HepG2 (cell line): ENCODE measurements at regions not wholly inside any gene's neighbourhood (a gene's known extent, or its start where the extent isn't known, plus 50 kb on each side); places are given as distances from the start of the nearest gene placed in this dataset.

Experiments
- ATAC-seq: fragments of 200-7000 bp; cut with Tn5 transposase; 3 replicates; pipeline ENCODE4 v1.9.1; 2020; ENCODE audit warnings: mild to moderate bottlenecking, moderate library complexity
- BruUV-seq: library from RNA; stranded (reverse); fragments of 400-500 nt; replicated peaks from 2 replicates; lab custom pipeline; 2021; lab: Mats Ljungman, UMichigan
- CTCF ChIA-PET: fragments of 300-600 bp; formaldehyde crosslinking; extraction: SDS; loops from one replicate; lab custom pipeline; 2021; ENCODE audit warnings: low total read pairs, inconsistent platforms, low intra/inter-chr PET ratio; lab: Yijun Ruan, JAX
- POLR2A ChIA-PET: fragments of 350-600 bp; sonication (Branson Sonifier 250); formaldehyde crosslinking; loops from one replicate; lab custom pipeline; 2020; ENCODE audit warnings: antibody characterized with exemption, inconsistent platforms; lab: Yijun Ruan, JAX
- DNase-seq: peaks from one replicate; pipeline ENCODE4 v3.0.0-alpha.2; 2015; ENCODE audit warnings: low spot score
- FAIRE-seq: peaks from 3 replicates; lab custom pipeline; 2011; peaks lifted over from hg19 to GRCh38; lab: Jason Lieb, UNC
- H2AFZ ChIP-seq: one replicate; pipeline ENCODE4 v1.6.1; 2011; ENCODE audit warnings: low read length, inconsistent platforms
- H3K27ac ChIP-seq: fragments of 300-600 bp; 3 replicates; pipeline ENCODE4 v1.8.0; 2011; ENCODE audit warnings: mixed run types, mild to moderate bottlenecking, mixed read lengths, low read length, inconsistent platforms; ENCODE audit not compliant: insufficient read depth; ENCODE audit errors: extremely low read length
- H3K27me3 ChIP-seq, 2 experiments: fragments of 200-600 bp in 1 of 2; 2 replicates in 1 of 2; 3 replicates in 1 of 2; pipeline versions ENCODE4 v1.6.0 to v1.8.0; 2011; ENCODE audit warnings: low read length in 2 of 2, mild to moderate bottlenecking in 2 of 2, moderate library complexity in 2 of 2, inconsistent platforms in 1 of 2; ENCODE audit not compliant: insufficient read depth in 2 of 2, control insufficient read depth in 1 of 2
- H3K36me3 ChIP-seq, 2 experiments: fragments of 200-600 bp in 1 of 2; replicated peaks in 1 of 2; 2 replicates in 1 of 2; 3 replicates in 1 of 2; pipeline versions ENCODE4 v1.5.1 to v1.8.0; 2011; ENCODE audit warnings: low read length in 2 of 2, inconsistent platforms in 1 of 2; ENCODE audit not compliant: insufficient read depth in 2 of 2, control insufficient read depth in 1 of 2
- H3K4me1 ChIP-seq: 2 replicates; pipeline ENCODE4 v1.5.1; 2012; ENCODE audit warnings: low read length, inconsistent platforms; ENCODE audit not compliant: insufficient read depth
- H3K4me2 ChIP-seq: 2 replicates; pipeline ENCODE4 v1.6.0; 2011; ENCODE audit warnings: low read depth, low read length, inconsistent platforms
- H3K4me3 ChIP-seq, 3 experiments: fragments of 200-600 bp in 1 of 3; sonication (generic), shearing (Covaris generic) in 1 of 3; replicated peaks in 1 of 3; 2 replicates each; pipeline ENCODE4 v1.5.1; 2011 to 2016; ENCODE audit warnings: low read length in 3 of 3, inconsistent platforms in 2 of 3, low read depth in 2 of 3, mild to moderate bottlenecking in 2 of 3, control low read depth in 1 of 3, mixed read lengths in 1 of 3; ENCODE audit not compliant: insufficient read depth in 1 of 3
- H3K79me2 ChIP-seq: one replicate; pipeline ENCODE4 v1.6.1; 2011; ENCODE audit warnings: low read length, inconsistent platforms; ENCODE audit not compliant: insufficient read depth
- H3K9ac ChIP-seq: 2 replicates; pipeline ENCODE4 v1.6.0; 2011; ENCODE audit warnings: mild to moderate bottlenecking, low read depth, low read length, inconsistent platforms; ENCODE audit not compliant: insufficient read depth
- H3K9me3 ChIP-seq: 2 replicates; pipeline ENCODE4 v1.5.1; 2012; ENCODE audit warnings: mild to moderate bottlenecking, low read length
- H4K20me1 ChIP-seq: 2 replicates; pipeline ENCODE4 v1.6.0; 2011; ENCODE audit warnings: inconsistent platforms, mild to moderate bottlenecking, low read length, moderate library complexity; ENCODE audit not compliant: insufficient read depth
- ATRX ChIP-seq: sonication (generic); formaldehyde crosslinking; IDR thresholded peaks from 2 replicates; pipeline ENCODE4 v1.4.0; 2020; ENCODE audit warnings: missing genetic modification reagents, borderline replicate concordance
- CHD2 ChIP-seq: IDR thresholded peaks from 2 replicates; pipeline ENCODE4 v1.6.1; 2011; ENCODE audit warnings: low read depth, low read length, improper control_type of control experiment
- HMG20B ChIP-seq: conservative IDR thresholded peaks from 2 replicates; pipeline ENCODE4 v1.6.1; 2016; ENCODE audit warnings: missing genetic modification reagents, missing compliant biosample characterization
- HNF4G ChIP-seq, 2 experiments: sonication (generic) in 1 of 2; formaldehyde crosslinking in 1 of 2; IDR thresholded peaks; 2 replicates each; pipeline versions ENCODE4 v1.4.0 to v1.6.1; 2011 to 2020; ENCODE audit warnings: borderline replicate concordance in 2 of 2, low read depth in 2 of 2, mild to moderate bottlenecking in 2 of 2, low read length in 1 of 2, missing genetic modification reagents in 1 of 2, moderate library complexity in 1 of 2
- SP2 ChIP-seq: sonication (generic); formaldehyde crosslinking; IDR thresholded peaks from 2 replicates; pipeline ENCODE4 v1.5.1; 2020; ENCODE audit warnings: mild to moderate bottlenecking, missing genetic modification reagents
- TMF1 ChIP-seq: sonication (generic); formaldehyde crosslinking; IDR thresholded peaks from 2 replicates; pipeline ENCODE4 v1.8.1; 2022; ENCODE audit warnings: low read depth, missing genetic modification reagents
- ZNF335 ChIP-seq: sonication (generic); formaldehyde crosslinking; IDR thresholded peaks from 2 replicates; pipeline ENCODE4 v1.4.0; 2020; ENCODE audit warnings: missing genetic modification reagents
- ZNF629 ChIP-seq: sonication (generic); formaldehyde crosslinking; conservative IDR thresholded peaks from 2 replicates; pipeline ENCODE4 v1.5.0; 2020; ENCODE audit warnings: missing genetic modification reagents
- ZZZ3 ChIP-seq: sonication (generic); formaldehyde crosslinking; IDR thresholded peaks from 2 replicates; pipeline ENCODE4 v1.4.0; 2020; ENCODE audit warnings: missing genetic modification reagents, mild to moderate bottlenecking, borderline replicate concordance
- WGBS: methylation state at CpG from one replicate; pipeline ENCODE4 v1.1.6; 2017; ENCODE audit warnings: low lambda C conversion rate; 5-methylcytosine and 5-hydroxymethylcytosine counted together
- in situ Hi-C: cut with HindIII; loops from 2 replicates; pipeline ENCODE4 v1.10.0; 2017; ENCODE audit warnings: low pct_unique_long_range_greater_than_20kb; ENCODE audit not compliant: extremely low pct_ligation_motif_present
- intact Hi-C: fragments of 100-400 bp; cut with micrococcal nuclease; formaldehyde crosslinking; loops from one replicate; pipeline ENCODE4 v1.10.0; 2022; ENCODE audit not compliant: unreplicated experiment
- TF ChIP-seq, protein P1 (sequence below): sonication (generic); formaldehyde crosslinking; IDR thresholded peaks from 2 replicates; pipeline ENCODE4 v1.5.0; 2020; ENCODE audit warnings: missing genetic modification reagents, mild to moderate bottlenecking, borderline replicate concordance

GRCh38 chr9:135377431-135377830 is 102.2 kb upstream of the PPP1R26 start:
- Histone ChIP-seq H3K4me3 (no peak overlapping the region), H3K4me2 (no peak overlapping the region), H3K9me3 (no peaks in the 10 kb centered on the region), H3K79me2 (no peaks in the 10 kb centered on the region), H3K9ac (no peak overlapping the region), H4K20me1 (no peaks in the 10 kb centered on the region), H3K36me3 (no peaks in the 10 kb centered on the region), H3K27ac (no peak overlapping the region), H2AFZ (no peak overlapping the region), H3K4me1 (no peaks in the 10 kb centered on the region), H3K27me3 (peaks cover 5 to 47% of the 10 kb centered on the region in 2 experiments; a peak in 3 of 5 replicates)
- in situ Hi-C loops = no loop called here
- BruUV-seq = no TSS peak
- DNase-seq = no peak
- ChIA-PET CTCF (no interaction called here), POLR2A (no interaction called here)
- FAIRE-seq = no peak
- WGBS = 34% methylated on average over 7 of the region's 12 CpGs
- ATAC-seq = no peak
- intact Hi-C loops = no loop called here
- TF ChIP-seq ZNF335 (CRISPR knock-in tag) (no peak), SP2 (no peak)
- TF ChIP-seq, protein P1, sequence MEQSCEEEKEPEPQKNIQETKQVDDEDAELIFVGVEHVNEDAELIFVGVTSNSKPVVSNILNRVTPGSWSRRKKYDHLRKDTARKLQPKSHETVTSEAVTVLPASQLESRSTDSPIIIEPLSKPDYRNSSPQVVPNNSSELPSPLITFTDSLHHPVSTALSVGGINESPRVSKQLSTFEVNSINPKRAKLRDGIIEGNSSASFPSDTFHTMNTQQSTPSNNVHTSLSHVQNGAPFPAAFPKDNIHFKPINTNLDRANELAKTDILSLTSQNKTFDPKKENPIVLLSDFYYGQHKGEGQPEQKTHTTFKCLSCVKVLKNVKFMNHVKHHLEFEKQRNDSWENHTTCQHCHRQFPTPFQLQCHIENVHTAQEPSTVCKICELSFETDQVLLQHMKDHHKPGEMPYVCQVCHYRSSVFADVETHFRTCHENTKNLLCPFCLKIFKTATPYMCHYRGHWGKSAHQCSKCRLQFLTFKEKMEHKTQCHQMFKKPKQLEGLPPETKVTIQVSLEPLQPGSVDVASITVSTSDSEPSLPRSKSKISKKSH (CRISPR knock-in tag) = no peak

GRCh38 chr9:135378751-135379150 is 100.8 kb upstream of the PPP1R26 start:
- no TSS peak for BruUV-seq

More at GRCh38 chr9:135378751-135379150, 100.8 kb upstream of the PPP1R26 start:
- no peak overlapping the region for H3K9ac ChIP-seq
- intact Hi-C loops = no loop called here
- no peak overlapping the region for H2AFZ ChIP-seq
- WGBS = 15% methylated on average over 4 of the region's 15 CpGs
- POLR2A ChIA-PET = no interaction called here
- no peak for ATAC-seq
- H3K9me3 ChIP-seq = no peaks in the 10 kb centered on the region
- no peak for DNase-seq
- H3K27ac ChIP-seq = no peak overlapping the region
- H3K4me3 ChIP-seq = no peak overlapping the region
- H4K20me1 ChIP-seq = no peaks in the 10 kb centered on the region
- H3K4me1 ChIP-seq = no peaks in the 10 kb centered on the region; the same call in 1 of the 2 replicates
- TF ChIP-seq ZNF629 (CRISPR knock-in tag) (no peak), TMF1 (CRISPR knock-in tag) (no peak), HNF4G (IDR thresholded peaks at IDR 0.05; ENCODE audit: borderline replicate concordance, low read depth, low read length) (no peak), HNF4G (CRISPR knock-in tag; IDR thresholded peaks at IDR 0.05; ENCODE audit: borderline replicate concordance, low read depth) (no peak), CHD2 (no peak), ATRX (no peak), HMG20B (no peak), ZZZ3 (CRISPR knock-in tag) (no peak)
- TF ChIP-seq, all 625 proteins: peak for 0
- Histone ChIP-seq H3K27me3 (peaks cover 4 to 53% of the 10 kb centered on the region in 2 experiments; a peak in 3 of 5 replicates), H3K4me2 (no peak overlapping the region), H3K79me2 (no peaks in the 10 kb centered on the region), H3K36me3 (no peaks in the 10 kb centered on the region)
- FAIRE-seq = no peak
- CTCF ChIA-PET = no interaction called here
- in situ Hi-C loops = no loop called here
